Tibial nerve (tissue), 4 donors: ENCODE measurements at regions not wholly inside any gene's neighbourhood (a gene's known extent, or its start where the extent isn't known, plus 50 kb on each side); places are given as distances from the start of the nearest gene placed in this dataset.

Source experiments
- DNase-seq, 2 donors: peaks; one replicate each; pipeline ENCODE4 v3.0.0-alpha.2; 2019; ENCODE audit warnings: low spot score in 2 of 2
- H3K27ac ChIP-seq, 4 donors: fragments of 200-600 bp; sonication (generic) in 3 of 4; one replicate each; pipeline ENCODE4 v1.5.1; 2017 to 2019; ENCODE audit warnings: mild to moderate bottlenecking in 1 of 4
- H3K27me3 ChIP-seq, 2 donors: fragments of 200-600 bp; sonication (generic) in 1 of 2; one replicate each; pipeline versions ENCODE4 v1.5.1 to v1.6.0; 2017 to 2019
- H3K36me3 ChIP-seq, 3 donors: fragments of 200-600 bp; sonication (generic); one replicate each; pipeline ENCODE4 v1.5.1; 2018 to 2019
- H3K4me1 ChIP-seq, 4 donors: fragments of 200-600 bp; sonication (generic) in 3 of 4; one replicate each; pipeline ENCODE4 v1.5.1; 2017 to 2019
- H3K4me3 ChIP-seq, 4 donors: fragments of 200-600 bp; sonication (generic) in 3 of 4; one replicate each; pipeline ENCODE4 v1.5.1; 2017 to 2019; ENCODE audit warnings: mild to moderate bottlenecking in 1 of 4, moderate library complexity in 1 of 4
- H3K9me3 ChIP-seq, 4 donors: fragments of 200-600 bp; sonication (generic) in 3 of 4; one replicate each; pipeline ENCODE4 v1.5.1; 2017 to 2019
- EP300 ChIP-seq, 2 donors: sonication (generic); formaldehyde crosslinking; IDR thresholded peaks; one replicate each; pipeline ENCODE4 v1.6.1; 2017; ENCODE audit warnings: antibody characterized with exemption in 2 of 2, mild to moderate bottlenecking in 1 of 2
- POLR2A ChIP-seq, 2 donors: fragments of 450-650 bp; IDR thresholded peaks; one replicate each; pipeline ENCODE4 v1.6.1; 2017; ENCODE audit warnings: antibody characterized with exemption in 2 of 2, mild to moderate bottlenecking in 2 of 2, moderate library complexity in 2 of 2
- WGBS, 2 donors: methylation state at CpG; one replicate each; pipeline ENCODE4 v1.1.5; 2018; 5-methylcytosine and 5-hydroxymethylcytosine counted together
- TF ChIP-seq, protein P1 (sequence below), 5 experiments: fragments of 200-600 bp in 3 of 5; fragments of 450-650 bp in 2 of 5; sonication (generic) in 3 of 5; IDR thresholded peaks; one replicate each; pipeline ENCODE4 v1.5.1; 2016 to 2019; ENCODE audit warnings: antibody characterized with exemption in 5 of 5, mild to moderate bottlenecking in 3 of 5, moderate library complexity in 2 of 5

- 68% methylated on average over 3 of the region's 3 CpGs for WGBS, 2 donors
- Histone ChIP-seq H3K4me3 (no peak overlapping the region), H3K9me3 (peaks cover 0 to 18% (median 0%) of the 10 kb centered on the region in 4 donors), H3K36me3 (no peaks in the 10 kb centered on the region), H3K4me1 (no peaks in the 10 kb centered on the region), H3K27ac (no peak overlapping the region), H3K27me3 (no peaks in the 10 kb centered on the region)
- DNase-seq = no peak
- TF ChIP-seq EP300 (IDR thresholded peaks at IDR 0.05) (no peak), POLR2A (IDR thresholded peaks at IDR 0.05) (no peak)
- TF ChIP-seq, protein P1, sequence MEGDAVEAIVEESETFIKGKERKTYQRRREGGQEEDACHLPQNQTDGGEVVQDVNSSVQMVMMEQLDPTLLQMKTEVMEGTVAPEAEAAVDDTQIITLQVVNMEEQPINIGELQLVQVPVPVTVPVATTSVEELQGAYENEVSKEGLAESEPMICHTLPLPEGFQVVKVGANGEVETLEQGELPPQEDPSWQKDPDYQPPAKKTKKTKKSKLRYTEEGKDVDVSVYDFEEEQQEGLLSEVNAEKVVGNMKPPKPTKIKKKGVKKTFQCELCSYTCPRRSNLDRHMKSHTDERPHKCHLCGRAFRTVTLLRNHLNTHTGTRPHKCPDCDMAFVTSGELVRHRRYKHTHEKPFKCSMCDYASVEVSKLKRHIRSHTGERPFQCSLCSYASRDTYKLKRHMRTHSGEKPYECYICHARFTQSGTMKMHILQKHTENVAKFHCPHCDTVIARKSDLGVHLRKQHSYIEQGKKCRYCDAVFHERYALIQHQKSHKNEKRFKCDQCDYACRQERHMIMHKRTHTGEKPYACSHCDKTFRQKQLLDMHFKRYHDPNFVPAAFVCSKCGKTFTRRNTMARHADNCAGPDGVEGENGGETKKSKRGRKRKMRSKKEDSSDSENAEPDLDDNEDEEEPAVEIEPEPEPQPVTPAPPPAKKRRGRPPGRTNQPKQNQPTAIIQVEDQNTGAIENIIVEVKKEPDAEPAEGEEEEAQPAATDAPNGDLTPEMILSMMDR (IDR thresholded peaks at IDR 0.05) = no peak
Measured at GRCh38 chr18:22018366-22018765, 151.0 kb upstream of the GATA6 start.

DNA sequence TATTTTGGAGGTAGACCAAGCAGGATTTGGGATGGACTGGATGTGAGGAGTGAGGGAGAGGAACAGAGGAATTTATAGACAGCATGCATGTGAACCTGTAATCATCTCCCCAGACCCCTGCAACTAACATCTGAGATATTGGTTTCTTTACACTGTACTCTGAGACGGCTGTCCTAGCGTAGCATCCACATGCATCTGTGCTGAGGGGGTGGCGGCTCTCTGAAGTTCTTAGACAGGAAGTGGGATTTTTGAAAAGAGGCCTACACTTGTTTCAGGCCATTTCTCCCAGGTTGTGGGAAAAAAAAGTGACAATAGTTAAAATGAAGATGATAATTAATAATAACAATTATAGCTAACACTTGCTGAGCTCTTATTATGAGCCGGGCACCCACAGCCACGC lies 150.2 kb upstream of the GATA6 start:
- Histone ChIP-seq H3K27me3 (no peaks in the 10 kb centered on the region), H3K9me3 (peaks cover 0 to 10% (median 0%) of the 10 kb centered on the region in 4 donors), H3K4me3 (no peak overlapping the region), H3K4me1 (no peaks in the 10 kb centered on the region), H3K36me3 (no peaks in the 10 kb centered on the region), H3K27ac (no peak overlapping the region)
- TF ChIP-seq, protein P1 (IDR thresholded peaks at IDR 0.05) = no peak
- DNase-seq = no peak
- 76 to 81% methylated on average over 5 of the region's 5 CpGs for WGBS, 2 donors

DNA sequence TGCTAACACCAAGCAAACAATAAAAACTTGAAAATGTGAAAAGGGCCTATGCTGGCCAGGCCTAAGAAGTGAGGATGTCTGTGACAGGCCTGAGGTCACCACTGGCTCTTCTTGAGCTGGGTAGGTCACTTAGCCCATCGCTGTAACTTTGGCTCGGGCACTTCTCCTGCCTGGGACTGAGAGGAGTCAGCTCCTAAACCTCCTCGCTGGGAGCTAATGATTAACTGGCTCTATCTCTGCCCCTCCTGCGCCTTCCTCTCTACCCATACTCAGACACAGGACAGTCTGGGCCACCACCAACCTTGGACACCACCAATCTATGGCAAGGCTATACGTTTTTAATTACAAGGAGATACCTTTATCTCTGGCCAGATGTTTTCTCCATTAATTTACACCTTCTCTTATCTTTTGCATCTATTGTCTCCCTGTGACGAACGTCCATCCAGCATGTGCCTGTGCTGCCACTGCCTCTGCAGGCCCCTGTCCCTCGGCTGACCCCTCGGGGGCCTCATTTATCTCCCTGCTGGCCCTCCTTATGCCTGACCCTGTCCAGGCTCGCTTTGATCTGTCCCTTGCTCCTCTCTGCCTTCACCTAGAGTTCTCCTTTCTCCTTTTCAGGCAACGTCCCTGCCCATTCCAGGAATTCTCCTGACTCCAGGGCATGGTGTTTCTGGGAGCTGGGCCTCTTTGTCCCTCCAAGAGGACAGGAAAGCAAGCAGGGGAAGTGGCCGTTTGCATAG lies 149.1 kb upstream of the GATA6 start:
- H3K4me3 ChIP-seq = no peak overlapping the region
- no peaks in the 10 kb centered on the region for H3K27me3 ChIP-seq
- no peaks in the 10 kb centered on the region for H3K36me3 ChIP-seq
- DNase-seq = no peak
- TF ChIP-seq, protein P1 (IDR thresholded peaks at IDR 0.05) = no peak
- no peak for TF ChIP-seq EP300 (IDR thresholded peaks at IDR 0.05)
- no peaks in the 10 kb centered on the region for H3K4me1 ChIP-seq
- H3K9me3 ChIP-seq = peaks cover 0 to 9% (median 0%) of the 10 kb centered on the region in 4 donors
- WGBS, 2 donors = 61 to 63% methylated on average over 12 of the region's 12 CpGs
- H3K27ac ChIP-seq = no peak overlapping the region

DNA sequence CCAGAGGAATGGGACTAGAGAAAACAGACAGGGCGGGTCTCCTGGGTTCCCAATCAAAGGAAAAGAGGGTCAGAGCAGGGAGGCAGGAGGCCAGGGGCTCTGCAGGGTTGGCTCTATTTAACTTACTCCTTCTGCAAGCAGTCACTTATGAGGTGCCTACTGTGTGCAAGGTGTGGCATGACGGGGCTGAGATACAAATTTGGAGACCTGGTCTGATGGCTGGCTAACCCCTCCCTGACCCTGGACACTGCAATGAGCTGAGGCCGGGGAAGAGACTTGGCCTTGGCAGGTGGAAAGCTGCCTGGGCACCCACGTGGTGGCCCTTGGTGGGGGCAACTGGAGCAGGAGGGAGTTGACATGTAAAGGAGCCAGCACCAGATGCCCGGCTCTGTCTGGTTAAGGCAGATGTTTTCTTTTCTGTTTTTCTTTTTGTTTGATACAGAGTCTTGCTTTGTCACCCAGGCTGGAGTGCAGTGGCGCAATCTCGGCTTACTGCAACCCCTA lies 148.5 kb upstream of the GATA6 start:
- Histone ChIP-seq H3K27me3 (no peaks in the 10 kb centered on the region), H3K4me1 (no peaks in the 10 kb centered on the region), H3K4me3 (no peak overlapping the region), H3K27ac (no peak overlapping the region), H3K9me3 (peaks cover 0 to 9% (median 0%) of the 10 kb centered on the region in 4 donors), H3K36me3 (no peaks in the 10 kb centered on the region)
- no peak for DNase-seq
- TF ChIP-seq, protein P1 (IDR thresholded peaks at IDR 0.05) = no peak
- TF ChIP-seq EP300 (IDR thresholded peaks at IDR 0.05) = no peak
- TF ChIP-seq POLR2A (IDR thresholded peaks at IDR 0.05) = no peak
- 78 to 84% methylated on average over 7 of the region's 7 CpGs for WGBS, 2 donors

GRCh38 chr18:22021701-22022100 lies 147.7 kb upstream of the GATA6 start:
- no peaks in the 10 kb centered on the region for H3K27me3 ChIP-seq
- H3K4me3 ChIP-seq = no peak overlapping the region
- DNase-seq = no peak
- H3K36me3 ChIP-seq = no peaks in the 10 kb centered on the region
- TF ChIP-seq POLR2A (IDR thresholded peaks at IDR 0.05) = no peak
- TF ChIP-seq, protein P1 (IDR thresholded peaks at IDR 0.05) = no peak
- no peak for TF ChIP-seq EP300 (IDR thresholded peaks at IDR 0.05)
- peaks cover 0 to 3% (median 0%) of the 10 kb centered on the region in 4 donors for H3K9me3 ChIP-seq
- WGBS, 2 donors = 83% methylated on average over 7 of the region's 7 CpGs
- no peak overlapping the region for H3K27ac ChIP-seq
- H3K4me1 ChIP-seq = no peaks in the 10 kb centered on the region
